A549 (cell line): ENCODE measurements at regions not wholly inside any gene's neighbourhood (a gene's known extent, or its start where the extent isn't known, plus 50 kb on each side); places are given as distances from the start of the nearest gene placed in this dataset.

ENCODE experiments used
- ATAC-seq, 2 experiments: fragments of 200-7000 bp in 1 of 2; fragments of >200 bp in 1 of 2; cut with Nextera tagmentation in 1 of 2; cut with Tn5 transposase in 1 of 2; 3 replicates each; pipeline versions ENCODE4 v1.8.0 to v1.9.1; 2018 to 2020; ENCODE audit warnings: mild to moderate bottlenecking in 1 of 2, moderate library complexity in 1 of 2
- CTCF ChIA-PET: fragments of 300-600 bp; sonication (Branson Sonifier 250); formaldehyde crosslinking; extraction: SDS; loops from one replicate; lab custom pipeline; 2021; ENCODE audit warnings: antibody characterized with exemption, inconsistent platforms; lab: Yijun Ruan, JAX
- POLR2A ChIA-PET: fragments of 350-600 bp; formaldehyde crosslinking; extraction: SDS; loops from one replicate; lab custom pipeline; 2021; ENCODE audit warnings: antibody characterized with exemption, inconsistent platforms; lab: Yijun Ruan, JAX
- DNase-seq, 2 experiments: peaks; one replicate each; pipeline versions ENCODE4 v3.0.0 to v3.0.0-alpha.2; 2011 to 2016; ENCODE audit warnings: low read depth in 1 of 2, low spot score in 1 of 2
- FAIRE-seq: peaks from 2 replicates; lab custom pipeline; 2011; peaks lifted over from hg19 to GRCh38; lab: Jason Lieb, UNC
- H3K27ac ChIP-seq, 2 experiments: fragments of >200 bp; sonication (Bioruptor Twin); formaldehyde crosslinking; 3 replicates each; pipeline ENCODE4 v1.5.1; 2016 to 2017
- H3K4me1 ChIP-seq: fragments of >200 bp; sonication (Bioruptor Twin); formaldehyde crosslinking; 3 replicates; pipeline ENCODE4 v1.6.1; 2016
- H3K4me2 ChIP-seq: fragments of >200 bp; sonication (Bioruptor Twin); formaldehyde crosslinking; 3 replicates; pipeline ENCODE4 v1.6.1; 2016
- H3K4me3 ChIP-seq: fragments of >200 bp; sonication (Bioruptor Twin); formaldehyde crosslinking; 3 replicates; pipeline ENCODE4 v1.5.1; 2016
- H3K9me3 ChIP-seq: fragments of >200 bp; sonication (Bioruptor Twin); formaldehyde crosslinking; 3 replicates; pipeline ENCODE4 v1.6.1; 2016
- CBX2 ChIP-seq: fragments of 200-600 bp; sonication (generic); IDR thresholded peaks from 2 replicates; pipeline ENCODE4 v1.6.1; 2016; ENCODE audit warnings: low read depth, mild to moderate bottlenecking, borderline replicate concordance
- CBX8 ChIP-seq: fragments of 200-600 bp; sonication (generic); IDR thresholded peaks from 2 replicates; pipeline ENCODE4 v1.6.1; 2016
- CHD2 ChIP-seq: fragments of 150-350 bp; IDR thresholded peaks from 2 replicates; pipeline ENCODE4 v1.6.1; 2014; ENCODE audit warnings: low read length; ENCODE audit not compliant: partially characterized antibody
- CHD4 ChIP-seq: fragments of 200-600 bp; sonication (generic); IDR thresholded peaks from 2 replicates; pipeline ENCODE4 v1.6.1; 2016; ENCODE audit warnings: antibody characterized with exemption, mild to moderate bottlenecking, borderline replicate concordance
- EHF ChIP-seq: fragments of 250-450 bp; sonication (Bioruptor Pico); IDR thresholded peaks from 2 replicates; pipeline ENCODE4 v1.5.0; 2020; ENCODE audit warnings: mild to moderate bottlenecking
- EHMT2 ChIP-seq: fragments of 200-600 bp; sonication (generic); IDR thresholded peaks from 2 replicates; pipeline ENCODE4 v1.6.1; 2016; ENCODE audit warnings: antibody characterized with exemption, low read depth, mild to moderate bottlenecking, moderate library complexity
- ESRRA ChIP-seq: fragments of 150-350 bp; IDR thresholded peaks from 2 replicates; pipeline ENCODE4 v1.6.1; 2014; ENCODE audit warnings: mild to moderate bottlenecking, low read length, borderline replicate concordance
- FOSL2 ChIP-seq, 2 experiments: fragments of 450-650 bp in 1 of 2; fragments of >200 bp in 1 of 2; sonication (Bioruptor Twin) in 1 of 2; formaldehyde crosslinking; IDR thresholded peaks; 2 replicates each; pipeline versions ENCODE4 v1.5.0 to v1.6.1; 2016 to 2020; ENCODE audit warnings: mild to moderate bottlenecking in 1 of 2, moderate library complexity in 1 of 2
- GATA3 ChIP-seq: IDR thresholded peaks from 2 replicates; pipeline ENCODE4 v1.6.1; 2012; ENCODE audit warnings: borderline replicate concordance
- HDAC2 ChIP-seq: fragments of 200-600 bp; sonication (generic); IDR thresholded peaks from 2 replicates; pipeline ENCODE4 v1.6.1; 2016
- HOXA7 ChIP-seq: fragments of 250-450 bp; sonication (Bioruptor Pico); IDR thresholded peaks from 2 replicates; pipeline ENCODE4 v1.5.0; 2020; ENCODE audit warnings: mild to moderate bottlenecking, moderate library complexity
- HOXB5 ChIP-seq: fragments of 250-450 bp; sonication (Bioruptor Pico); IDR thresholded peaks from 2 replicates; pipeline ENCODE4 v1.5.0; 2020; ENCODE audit warnings: mild to moderate bottlenecking, moderate library complexity
- KDM5A ChIP-seq: fragments of 200-600 bp; sonication (generic); IDR thresholded peaks from 2 replicates; pipeline ENCODE4 v1.6.1; 2016; ENCODE audit warnings: antibody characterized with exemption, mild to moderate bottlenecking
- MAZ ChIP-seq: fragments of 150-350 bp; IDR thresholded peaks from 2 replicates; pipeline ENCODE4 v1.6.1; 2014; ENCODE audit warnings: antibody characterized with exemption, low read depth, low read length, borderline replicate concordance
- MYC ChIP-seq: IDR thresholded peaks from 2 replicates; pipeline ENCODE4 v1.6.1; 2012; ENCODE audit warnings: mild to moderate bottlenecking, inconsistent platforms, low read length, improper control_type of control experiment, borderline replicate concordance
- NFE2L2 ChIP-seq: fragments of 150-350 bp; conservative IDR thresholded peaks from 2 replicates; pipeline ENCODE4 v1.6.1; 2014; ENCODE audit warnings: low read length
- NPAS2 ChIP-seq: fragments of 250-450 bp; sonication (Bioruptor Pico); IDR thresholded peaks from 2 replicates; pipeline ENCODE4 v1.8.0; 2022; ENCODE audit warnings: mild to moderate bottlenecking, moderate library complexity, borderline replicate concordance
- PHF8 ChIP-seq: fragments of 200-600 bp; sonication (generic); IDR thresholded peaks from 2 replicates; pipeline ENCODE4 v1.6.1; 2016; ENCODE audit warnings: low read depth, mild to moderate bottlenecking, antibody characterized with exemption, moderate library complexity, borderline replicate concordance
- RFX5 ChIP-seq: fragments of 450-650 bp; IDR thresholded peaks from 2 replicates; pipeline ENCODE4 v1.7.1; 2014; ENCODE audit warnings: antibody characterized with exemption, mild to moderate bottlenecking, moderate library complexity
- SMC3 ChIP-seq: fragments of >200 bp; sonication (Bioruptor Twin); formaldehyde crosslinking; IDR thresholded peaks from 3 replicates; pipeline ENCODE4 v1.6.1; 2018; ENCODE audit warnings: inconsistent platforms
- SREBF2 ChIP-seq: fragments of 450-650 bp; IDR thresholded peaks from 2 replicates; pipeline ENCODE4 v1.6.1; 2014; ENCODE audit warnings: mild to moderate bottlenecking, moderate library complexity
- TFCP2L1 ChIP-seq: fragments of 250-450 bp; sonication (Bioruptor Pico); IDR thresholded peaks from 2 replicates; pipeline ENCODE4 v1.5.0; 2021; ENCODE audit warnings: mild to moderate bottlenecking
- ZNF302 ChIP-seq: fragments of 250-450 bp; sonication (Bioruptor Pico); IDR thresholded peaks from 2 replicates; pipeline ENCODE4 v1.9.0; 2021; ENCODE audit warnings: inconsistent platforms, mild to moderate bottlenecking, moderate library complexity
- ZSCAN20 ChIP-seq: fragments of 250-450 bp; sonication (Bioruptor Pico); IDR thresholded peaks from 2 replicates; pipeline ENCODE4 v1.8.0; 2022; ENCODE audit warnings: mild to moderate bottlenecking, moderate library complexity
- WGBS: methylation state at CpG from one replicate; pipeline ENCODE4 v1.1.6; 2017; ENCODE audit errors: missing lambda C conversion rate; 5-methylcytosine and 5-hydroxymethylcytosine counted together
- TF ChIP-seq, protein P1 (sequence below): fragments of >200 bp; sonication (Bioruptor Twin); formaldehyde crosslinking; IDR thresholded peaks from 3 replicates; pipeline ENCODE4 v1.5.1; 2016
- TF ChIP-seq, protein P2 (sequence below): fragments of >200 bp; sonication (Bioruptor Twin); formaldehyde crosslinking; IDR thresholded peaks from 3 replicates; pipeline ENCODE4 v1.6.1; 2016
- TF ChIP-seq, protein P3 (sequence below): fragments of 150-350 bp; IDR thresholded peaks from 2 replicates; pipeline ENCODE4 v1.6.1; 2014; ENCODE audit warnings: low read depth, mild to moderate bottlenecking, low read length
- TF ChIP-seq, protein P4 (sequence below): IDR thresholded peaks from 2 replicates; pipeline ENCODE4 v1.6.1; 2012
- TF ChIP-seq, protein P5 (sequence below): fragments of 450-650 bp; IDR thresholded peaks from 2 replicates; pipeline ENCODE4 v1.6.1; 2014; ENCODE audit warnings: antibody characterized with exemption
- TF ChIP-seq, protein P6 (sequence below): fragments of 250-450 bp; sonication (Bioruptor Pico); IDR thresholded peaks from 2 replicates; pipeline ENCODE4 v1.5.0; 2020; ENCODE audit warnings: low read depth, mild to moderate bottlenecking, moderate library complexity
- TF ChIP-seq, protein P7 (sequence below): IDR thresholded peaks from 2 replicates; pipeline ENCODE4 v1.6.1; 2012

DNA sequence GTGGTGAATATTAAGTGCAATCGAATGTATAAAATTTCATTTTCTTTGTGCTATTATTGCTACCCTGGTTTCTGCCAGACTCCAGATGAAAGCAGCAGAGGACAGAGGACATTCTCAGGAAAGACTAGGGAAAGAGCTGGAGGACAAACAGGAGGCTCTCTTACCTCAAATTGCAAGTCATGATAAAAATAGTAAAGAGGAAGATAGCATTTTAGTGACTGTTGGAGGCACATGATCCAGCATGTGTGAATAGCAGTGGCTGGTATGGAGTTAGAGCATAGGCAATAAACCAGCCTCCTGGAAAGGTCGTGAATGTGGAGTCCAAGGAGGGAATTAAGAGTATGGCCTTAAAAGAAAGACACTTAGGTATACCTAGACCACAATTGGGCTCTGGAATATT, 1040.0 kb downstream of the STPG2 start:
- Histone ChIP-seq H3K4me2 (no peak overlapping the region), H3K4me3 (no peak overlapping the region), H3K9me3 (no peaks in the 10 kb centered on the region), H3K27ac (no peak overlapping the region), H3K4me1 (no peaks in the 10 kb centered on the region)
- ChIA-PET CTCF (no interaction called here), POLR2A (no interaction called here)
- no peak for ATAC-seq
- no peak for DNase-seq
- no peak for FAIRE-seq
- WGBS, result 9% methylated on average over 2 of the region's 2 CpGs
- TF ChIP-seq TFCP2L1 (no peak), NFE2L2 (peak; percentile 64)

DNA sequence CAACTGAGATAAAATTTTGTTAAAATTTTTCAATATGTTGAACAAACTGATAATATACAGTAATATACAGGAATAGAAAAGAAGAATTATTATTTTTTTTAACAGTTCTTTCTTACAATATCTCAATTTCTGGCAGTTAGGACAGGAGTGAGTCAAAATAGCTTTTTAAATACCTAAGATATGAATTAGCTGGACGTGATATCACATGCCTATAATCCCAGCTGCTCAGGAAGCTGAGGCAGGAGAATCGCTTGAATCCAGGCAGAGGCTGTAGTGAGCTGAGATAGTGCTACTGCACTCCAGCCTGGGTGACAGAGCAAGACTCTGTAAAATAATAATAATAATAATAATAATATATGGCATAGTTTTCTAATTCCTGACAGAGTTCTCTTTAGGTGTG, 1039.3 kb downstream of the STPG2 start:
- Histone ChIP-seq H3K27ac (no peak overlapping the region), H3K4me3 (no peak overlapping the region), H3K4me1 (no peaks in the 10 kb centered on the region), H3K4me2 (no peak overlapping the region), H3K9me3 (no peaks in the 10 kb centered on the region)
- no peak for DNase-seq
- ATAC-seq, result no peak
- ChIA-PET POLR2A (no interaction called here), CTCF (no interaction called here)
- 23% methylated on average over 2 of the region's 2 CpGs for WGBS
- no peak for TF ChIP-seq SMC3
- TF ChIP-seq SREBF2, result no peak
- no peak for TF ChIP-seq FOSL2 (IDR thresholded peaks at IDR 0.05)
- no peak for TF ChIP-seq FOSL2 (CRISPR knock-in tag; IDR thresholded peaks at IDR 0.05)
- no peak for TF ChIP-seq CHD2
- TF ChIP-seq, protein P1, sequence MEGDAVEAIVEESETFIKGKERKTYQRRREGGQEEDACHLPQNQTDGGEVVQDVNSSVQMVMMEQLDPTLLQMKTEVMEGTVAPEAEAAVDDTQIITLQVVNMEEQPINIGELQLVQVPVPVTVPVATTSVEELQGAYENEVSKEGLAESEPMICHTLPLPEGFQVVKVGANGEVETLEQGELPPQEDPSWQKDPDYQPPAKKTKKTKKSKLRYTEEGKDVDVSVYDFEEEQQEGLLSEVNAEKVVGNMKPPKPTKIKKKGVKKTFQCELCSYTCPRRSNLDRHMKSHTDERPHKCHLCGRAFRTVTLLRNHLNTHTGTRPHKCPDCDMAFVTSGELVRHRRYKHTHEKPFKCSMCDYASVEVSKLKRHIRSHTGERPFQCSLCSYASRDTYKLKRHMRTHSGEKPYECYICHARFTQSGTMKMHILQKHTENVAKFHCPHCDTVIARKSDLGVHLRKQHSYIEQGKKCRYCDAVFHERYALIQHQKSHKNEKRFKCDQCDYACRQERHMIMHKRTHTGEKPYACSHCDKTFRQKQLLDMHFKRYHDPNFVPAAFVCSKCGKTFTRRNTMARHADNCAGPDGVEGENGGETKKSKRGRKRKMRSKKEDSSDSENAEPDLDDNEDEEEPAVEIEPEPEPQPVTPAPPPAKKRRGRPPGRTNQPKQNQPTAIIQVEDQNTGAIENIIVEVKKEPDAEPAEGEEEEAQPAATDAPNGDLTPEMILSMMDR, result no peak
- TF ChIP-seq HOXA7 (CRISPR knock-in tag), result no peak
- TF ChIP-seq MYC, result no peak
- TF ChIP-seq HDAC2, result no peak
- TF ChIP-seq, protein P2, sequence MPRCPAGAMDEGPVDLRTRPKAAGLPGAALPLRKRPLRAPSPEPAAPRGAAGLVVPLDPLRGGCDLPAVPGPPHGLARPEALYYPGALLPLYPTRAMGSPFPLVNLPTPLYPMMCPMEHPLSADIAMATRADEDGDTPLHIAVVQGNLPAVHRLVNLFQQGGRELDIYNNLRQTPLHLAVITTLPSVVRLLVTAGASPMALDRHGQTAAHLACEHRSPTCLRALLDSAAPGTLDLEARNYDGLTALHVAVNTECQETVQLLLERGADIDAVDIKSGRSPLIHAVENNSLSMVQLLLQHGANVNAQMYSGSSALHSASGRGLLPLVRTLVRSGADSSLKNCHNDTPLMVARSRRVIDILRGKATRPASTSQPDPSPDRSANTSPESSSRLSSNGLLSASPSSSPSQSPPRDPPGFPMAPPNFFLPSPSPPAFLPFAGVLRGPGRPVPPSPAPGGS, result no peak
- no peak for TF ChIP-seq CHD4
- no peak for TF ChIP-seq ZSCAN20 (CRISPR knock-in tag)
- no peak for TF ChIP-seq MAZ
- TF ChIP-seq CBX2, result no peak
- TF ChIP-seq ESRRA, result no peak
- no peak for TF ChIP-seq NPAS2
- TF ChIP-seq, protein P3, sequence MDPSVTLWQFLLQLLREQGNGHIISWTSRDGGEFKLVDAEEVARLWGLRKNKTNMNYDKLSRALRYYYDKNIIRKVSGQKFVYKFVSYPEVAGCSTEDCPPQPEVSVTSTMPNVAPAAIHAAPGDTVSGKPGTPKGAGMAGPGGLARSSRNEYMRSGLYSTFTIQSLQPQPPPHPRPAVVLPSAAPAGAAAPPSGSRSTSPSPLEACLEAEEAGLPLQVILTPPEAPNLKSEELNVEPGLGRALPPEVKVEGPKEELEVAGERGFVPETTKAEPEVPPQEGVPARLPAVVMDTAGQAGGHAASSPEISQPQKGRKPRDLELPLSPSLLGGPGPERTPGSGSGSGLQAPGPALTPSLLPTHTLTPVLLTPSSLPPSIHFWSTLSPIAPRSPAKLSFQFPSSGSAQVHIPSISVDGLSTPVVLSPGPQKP, result no peak
- TF ChIP-seq GATA3, result no peak
- TF ChIP-seq EHF (CRISPR knock-in tag), result no peak
- TF ChIP-seq CBX8, result no peak
- no peak for TF ChIP-seq RFX5
- no peak for FAIRE-seq

DNA sequence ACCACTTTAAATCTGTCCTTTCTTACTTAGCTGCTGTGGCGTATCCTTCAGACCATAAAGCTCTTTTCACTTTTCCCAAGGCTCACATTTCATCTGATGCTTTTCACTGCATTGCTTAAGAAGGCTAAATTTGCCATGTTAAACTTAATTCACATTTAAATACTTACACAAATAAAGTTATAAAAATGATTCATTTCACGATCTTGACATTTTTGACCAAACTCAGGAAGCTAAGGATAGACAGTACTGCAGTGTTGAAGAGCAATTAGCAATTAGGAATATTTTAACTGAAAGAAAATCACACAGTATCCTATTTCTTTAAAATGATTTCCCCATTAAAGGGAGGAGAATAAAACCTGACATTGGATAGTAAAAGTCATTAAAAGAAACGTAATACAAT, 1038.6 kb downstream of the STPG2 start:
- no peak for FAIRE-seq
- Histone ChIP-seq H3K4me2 (no peak overlapping the region), H3K27ac (no peak overlapping the region), H3K9me3 (no peaks in the 10 kb centered on the region), H3K4me1 (no peaks in the 10 kb centered on the region), H3K4me3 (no peak overlapping the region)
- CTCF ChIA-PET, result no interaction called here
- ATAC-seq, result no peak
- 3% methylated on average over 3 of the region's 3 CpGs for WGBS
- POLR2A ChIA-PET, result no interaction called here
- DNase-seq, result no peak
- TF ChIP-seq NPAS2 (no peak), ESRRA (no peak), RFX5 (no peak), HOXA7 (CRISPR knock-in tag) (no peak), HOXB5 (CRISPR knock-in tag) (no peak), EHMT2 (no peak), PHF8 (no peak), KDM5A (no peak), ZNF302 (CRISPR knock-in tag) (no peak), TFCP2L1 (no peak)
- TF ChIP-seq, protein P4, sequence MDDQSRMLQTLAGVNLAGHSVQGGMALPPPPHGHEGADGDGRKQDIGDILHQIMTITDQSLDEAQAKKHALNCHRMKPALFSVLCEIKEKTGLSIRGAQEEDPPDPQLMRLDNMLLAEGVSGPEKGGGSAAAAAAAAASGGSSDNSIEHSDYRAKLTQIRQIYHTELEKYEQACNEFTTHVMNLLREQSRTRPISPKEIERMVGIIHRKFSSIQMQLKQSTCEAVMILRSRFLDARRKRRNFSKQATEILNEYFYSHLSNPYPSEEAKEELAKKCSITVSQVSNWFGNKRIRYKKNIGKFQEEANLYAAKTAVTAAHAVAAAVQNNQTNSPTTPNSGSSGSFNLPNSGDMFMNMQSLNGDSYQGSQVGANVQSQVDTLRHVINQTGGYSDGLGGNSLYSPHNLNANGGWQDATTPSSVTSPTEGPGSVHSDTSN, result no peak
- TF ChIP-seq, protein P5, sequence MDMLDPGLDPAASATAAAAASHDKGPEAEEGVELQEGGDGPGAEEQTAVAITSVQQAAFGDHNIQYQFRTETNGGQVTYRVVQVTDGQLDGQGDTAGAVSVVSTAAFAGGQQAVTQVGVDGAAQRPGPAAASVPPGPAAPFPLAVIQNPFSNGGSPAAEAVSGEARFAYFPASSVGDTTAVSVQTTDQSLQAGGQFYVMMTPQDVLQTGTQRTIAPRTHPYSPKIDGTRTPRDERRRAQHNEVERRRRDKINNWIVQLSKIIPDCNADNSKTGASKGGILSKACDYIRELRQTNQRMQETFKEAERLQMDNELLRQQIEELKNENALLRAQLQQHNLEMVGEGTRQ, result no peak
- TF ChIP-seq, protein P6, sequence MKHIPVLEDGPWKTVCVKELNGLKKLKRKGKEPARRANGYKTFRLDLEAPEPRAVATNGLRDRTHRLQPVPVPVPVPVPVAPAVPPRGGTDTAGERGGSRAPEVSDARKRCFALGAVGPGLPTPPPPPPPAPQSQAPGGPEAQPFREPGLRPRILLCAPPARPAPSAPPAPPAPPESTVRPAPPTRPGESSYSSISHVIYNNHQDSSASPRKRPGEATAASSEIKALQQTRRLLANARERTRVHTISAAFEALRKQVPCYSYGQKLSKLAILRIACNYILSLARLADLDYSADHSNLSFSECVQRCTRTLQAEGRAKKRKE (CRISPR knock-in tag), result no peak
- TF ChIP-seq, protein P7, sequence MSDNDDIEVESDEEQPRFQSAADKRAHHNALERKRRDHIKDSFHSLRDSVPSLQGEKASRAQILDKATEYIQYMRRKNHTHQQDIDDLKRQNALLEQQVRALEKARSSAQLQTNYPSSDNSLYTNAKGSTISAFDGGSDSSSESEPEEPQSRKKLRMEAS, result no peak
